Urinary bladder (tissue), 3 donors: ENCODE measurements at regions not wholly inside any gene's neighbourhood (a gene's known extent, or its start where the extent isn't known, plus 50 kb on each side); places are given as distances from the start of the nearest gene placed in this dataset.
"Not testable (repeated sequence)": the region's sequence is repeated elsewhere in the genome, so short reads cannot be mapped to it uniquely, and the experiment has no call there.

Source experiments
- DNase-seq: peaks from one replicate; pipeline ENCODE4 v3.0.0-alpha.2; 2015; ENCODE audit errors: extremely low spot score
- H3K27ac ChIP-seq: one replicate; pipeline ENCODE4 v1.5.1; 2013; ENCODE audit warnings: low read depth, mild to moderate bottlenecking, moderate library complexity
- H3K36me3 ChIP-seq: one replicate; pipeline ENCODE4 v1.6.1; 2013; ENCODE audit warnings: mild to moderate bottlenecking, moderate library complexity; ENCODE audit not compliant: insufficient read depth
- H3K4me1 ChIP-seq: one replicate; pipeline ENCODE4 v1.6.1; 2013; ENCODE audit warnings: mild to moderate bottlenecking, moderate library complexity; ENCODE audit not compliant: insufficient read depth
- H3K4me3 ChIP-seq: one replicate; pipeline ENCODE4 v1.5.1; 2013; ENCODE audit warnings: low read depth, low read length
- WGBS: extraction: QIAGEN DNeasy Blood & Tissue Kit; methylation state at CpG from one replicate; pipeline ENCODE4 v1.1.7; 2013; 5-methylcytosine and 5-hydroxymethylcytosine counted together
- donor health status: healthy with polysubstance abuse.
- donor health status: healthy.

GRCh38 chr10:125264757-125265578 lies 104.6 kb upstream of the CTBP2 start:
- no peak for DNase-seq
- WGBS = 62% methylated on average over 13 of the region's 13 CpGs

GRCh38 chr10:125264091-125264490 lies 103.7 kb upstream of the CTBP2 start:
- DNase-seq = no peak
- 87% methylated on average over 1 of the region's 1 CpG for WGBS
- no peaks in the 10 kb centered on the region for H3K36me3 ChIP-seq
- no peaks in the 10 kb centered on the region for H3K4me1 ChIP-seq
- H3K4me3 ChIP-seq = no peak overlapping the region
- no peak overlapping the region for H3K27ac ChIP-seq

More at GRCh38 chr10:125264757-125265578, 104.6 kb upstream of the CTBP2 start:
- Histone ChIP-seq H3K27ac (no peak overlapping the region), H3K36me3 (no peaks in the 10 kb centered on the region), H3K4me1 (no peaks in the 10 kb centered on the region), H3K4me3 (no peak overlapping the region)

- H3K4me3 ChIP-seq = no peak overlapping the region
- 72% methylated on average over 7 of the region's 7 CpGs for WGBS
- H3K27ac ChIP-seq = no peak overlapping the region
- H3K36me3 ChIP-seq = no peaks in the 10 kb centered on the region
- no peaks in the 10 kb centered on the region for H3K4me1 ChIP-seq
- DNase-seq = no peak
Measured at GRCh38 chr10:125263551-125263950, 103.2 kb upstream of the CTBP2 start.

GRCh38 chr10:125262920-125263319 lies 102.6 kb upstream of the CTBP2 start:
- 82% methylated on average over 6 of the region's 6 CpGs for WGBS
- no peak overlapping the region for H3K27ac ChIP-seq
- no peak for DNase-seq
- no peaks in the 10 kb centered on the region for H3K4me1 ChIP-seq
- no peaks in the 10 kb centered on the region for H3K36me3 ChIP-seq
- no peak overlapping the region for H3K4me3 ChIP-seq

- H3K4me3 ChIP-seq = no peak overlapping the region
- 78% methylated on average over 6 of the region's 6 CpGs for WGBS
- no peak overlapping the region for H3K27ac ChIP-seq
- H3K36me3 ChIP-seq = no peaks in the 10 kb centered on the region
- no peak for DNase-seq
- no peaks in the 10 kb centered on the region for H3K4me1 ChIP-seq
Measured at GRCh38 chr10:125262409-125262808, 102.0 kb upstream of the CTBP2 start.

- H3K4me3 ChIP-seq = no peak overlapping the region
- no peaks in the 10 kb centered on the region for H3K4me1 ChIP-seq
- DNase-seq = no peak
- 83% methylated on average over 6 of the region's 6 CpGs for WGBS
- no peaks in the 10 kb centered on the region for H3K36me3 ChIP-seq
- H3K27ac ChIP-seq = no peak overlapping the region
Measured at GRCh38 chr10:125261491-125262186, 101.3 kb upstream of the CTBP2 start.

GRCh38 chr10:125260260-125260659 lies 99.9 kb upstream of the CTBP2 start:
- H3K36me3 ChIP-seq = no peaks in the 10 kb centered on the region
- no peak overlapping the region for H3K27ac ChIP-seq
- H3K4me3 ChIP-seq = no peak overlapping the region
- DNase-seq = no peak
- H3K4me1 ChIP-seq = no peaks in the 10 kb centered on the region
- WGBS = 86% methylated on average over 9 of the region's 9 CpGs

- 87% methylated on average over 4 of the region's 4 CpGs for WGBS
- no peaks in the 10 kb centered on the region for H3K4me1 ChIP-seq
- no peaks in the 10 kb centered on the region for H3K36me3 ChIP-seq
- DNase-seq = no peak
- no peak overlapping the region for H3K4me3 ChIP-seq
- no peak overlapping the region for H3K27ac ChIP-seq
Measured at GRCh38 chr10:125259651-125260050, 99.3 kb upstream of the CTBP2 start.

GRCh38 chr10:125258676-125259075 lies 98.3 kb upstream of the CTBP2 start:
- 23% methylated on average over 2 of the region's 2 CpGs for WGBS
- DNase-seq = no peak
- no peaks in the 10 kb centered on the region for H3K4me1 ChIP-seq
- H3K36me3 ChIP-seq = no peaks in the 10 kb centered on the region
- H3K27ac ChIP-seq = no peak overlapping the region
- no peak overlapping the region for H3K4me3 ChIP-seq

GRCh38 chr10:125257521-125258108 lies 97.3 kb upstream of the CTBP2 start:
- no peak overlapping the region for H3K4me3 ChIP-seq
- DNase-seq = no peak
- 70% methylated on average over 12 of the region's 12 CpGs for WGBS
- H3K27ac ChIP-seq = no peak overlapping the region
- no peaks in the 10 kb centered on the region for H3K4me1 ChIP-seq
- H3K36me3 ChIP-seq = no peaks in the 10 kb centered on the region

GRCh38 chr10:125256026-125256425 lies 95.7 kb upstream of the CTBP2 start:
- H3K4me3 ChIP-seq = no peak overlapping the region
- no peaks in the 10 kb centered on the region for H3K4me1 ChIP-seq
- DNase-seq = no peak
- H3K36me3 ChIP-seq = no peaks in the 10 kb centered on the region
- no peak overlapping the region for H3K27ac ChIP-seq
- 67% methylated on average over 4 of the region's 4 CpGs for WGBS

GRCh38 chr10:125252937-125253336 lies 92.6 kb upstream of the CTBP2 start:
- Histone ChIP-seq H3K36me3 (no peaks in the 10 kb centered on the region), H3K4me1 (no peaks in the 10 kb centered on the region), H3K4me3 (no peak overlapping the region), H3K27ac (no peak overlapping the region)
- no peak for DNase-seq
- 48% methylated on average over 2 of the region's 2 CpGs for WGBS

GRCh38 chr10:125250834-125251233 lies 90.5 kb upstream of the CTBP2 start:
- not testable (repeated sequence) for H3K27ac ChIP-seq, H3K4me1 ChIP-seq, H3K36me3 ChIP-seq, H3K4me3 ChIP-seq, DNase-seq
- 96% methylated on average over 4 of the region's 4 CpGs for WGBS

- no peak overlapping the region for H3K4me3 ChIP-seq
- H3K27ac ChIP-seq = no peak overlapping the region
- 82% methylated on average over 6 of the region's 6 CpGs for WGBS
Measured at GRCh38 chr10:125249948-125250347, 89.6 kb upstream of the CTBP2 start.

More at GRCh38 chr10:125249948-125250347, 89.6 kb upstream of the CTBP2 start:
- no peaks in the 10 kb centered on the region for H3K4me1 ChIP-seq
- no peaks in the 10 kb centered on the region for H3K36me3 ChIP-seq
- no peak for DNase-seq
